ENCODE measurements at regions not wholly inside any gene's neighbourhood (a gene's known extent, or its start where the extent isn't known, plus 50 kb on each side); places are given as distances from the start of the nearest gene placed in this dataset.

DNA sequence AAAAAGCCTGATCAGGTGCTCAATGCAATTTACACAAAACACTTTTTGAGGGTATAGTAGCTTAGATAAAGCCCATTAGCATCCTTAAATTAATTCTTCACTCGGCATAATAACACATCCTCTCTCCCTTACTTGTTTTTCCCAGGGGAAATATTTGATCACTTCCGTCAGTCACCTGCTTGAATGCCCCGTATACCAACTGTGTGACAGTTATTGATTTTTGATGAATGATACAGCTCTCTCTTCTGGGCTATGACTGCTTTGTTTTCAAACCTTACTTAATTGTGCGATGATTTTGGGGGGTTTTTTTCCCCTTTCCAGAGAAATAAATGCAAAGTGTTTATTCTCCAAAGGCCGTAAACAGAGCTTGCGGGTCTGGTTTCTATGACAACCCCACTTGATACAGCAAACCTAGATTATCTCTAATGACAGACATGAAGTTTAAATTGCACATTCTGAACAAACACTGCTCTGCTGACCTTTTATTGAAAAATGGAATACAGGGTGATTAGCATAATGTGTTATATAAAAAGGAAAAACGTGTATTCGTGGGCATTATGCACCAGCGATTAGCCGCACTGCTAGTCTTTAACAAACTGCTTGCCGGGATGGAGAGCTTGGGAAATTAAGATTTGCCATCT is 78.4 kb upstream of the NANOS1 start:
- TF ChIP-seq, protein P1, sequence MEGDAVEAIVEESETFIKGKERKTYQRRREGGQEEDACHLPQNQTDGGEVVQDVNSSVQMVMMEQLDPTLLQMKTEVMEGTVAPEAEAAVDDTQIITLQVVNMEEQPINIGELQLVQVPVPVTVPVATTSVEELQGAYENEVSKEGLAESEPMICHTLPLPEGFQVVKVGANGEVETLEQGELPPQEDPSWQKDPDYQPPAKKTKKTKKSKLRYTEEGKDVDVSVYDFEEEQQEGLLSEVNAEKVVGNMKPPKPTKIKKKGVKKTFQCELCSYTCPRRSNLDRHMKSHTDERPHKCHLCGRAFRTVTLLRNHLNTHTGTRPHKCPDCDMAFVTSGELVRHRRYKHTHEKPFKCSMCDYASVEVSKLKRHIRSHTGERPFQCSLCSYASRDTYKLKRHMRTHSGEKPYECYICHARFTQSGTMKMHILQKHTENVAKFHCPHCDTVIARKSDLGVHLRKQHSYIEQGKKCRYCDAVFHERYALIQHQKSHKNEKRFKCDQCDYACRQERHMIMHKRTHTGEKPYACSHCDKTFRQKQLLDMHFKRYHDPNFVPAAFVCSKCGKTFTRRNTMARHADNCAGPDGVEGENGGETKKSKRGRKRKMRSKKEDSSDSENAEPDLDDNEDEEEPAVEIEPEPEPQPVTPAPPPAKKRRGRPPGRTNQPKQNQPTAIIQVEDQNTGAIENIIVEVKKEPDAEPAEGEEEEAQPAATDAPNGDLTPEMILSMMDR (IDR thresholded peaks at IDR 0.05): no peak
- no peak for TF ChIP-seq POLR2A (IDR thresholded peaks at IDR 0.05)

All from adrenal gland (tissue), 5 donors.